GM19467 (cell line): ENCODE measurements at regions not wholly inside any gene's neighbourhood (a gene's known extent, or its start where the extent isn't known, plus 50 kb on each side); places are given as distances from the start of the nearest gene placed in this dataset.
"Not testable (repeated sequence)": the region's sequence is repeated elsewhere in the genome, so short reads cannot be mapped to it uniquely, and the experiment has no call there.

Experiments used
- ATAC-seq: cut with Tn5 transposase; IDR thresholded peaks from one replicate; pipeline ENCODE4 v1.9.1; 2021; ENCODE audit warnings: mild to moderate bottlenecking, moderate library complexity; ENCODE audit not compliant: unreplicated experiment

- no peak for ATAC-seq
These were observed 1513.3 kb downstream of the FAM181B start for GRCh38 chr11:81220146-81220895.

- no peak for ATAC-seq
These were observed 1514.0 kb downstream of the FAM181B start for GRCh38 chr11:81219661-81220060.

GRCh38 chr11:81218440-81218839 is 1515.2 kb downstream of the FAM181B start:
- no peak for ATAC-seq

GRCh38 chr11:81211050-81211449 is 1522.6 kb downstream of the FAM181B start:
- ATAC-seq: no peak

GRCh38 chr11:81207421-81208054 is 1526.1 kb downstream of the FAM181B start:
- no peak for ATAC-seq

- no peak for ATAC-seq
These were observed 1529.8 kb downstream of the FAM181B start for GRCh38 chr11:81203876-81204275.

GRCh38 chr11:81197396-81197795 is 1536.3 kb downstream of the FAM181B start:
- no peak for ATAC-seq

GRCh38 chr11:81192516-81192915 is 1541.1 kb downstream of the FAM181B start:
- ATAC-seq: no peak

GRCh38 chr11:81190546-81190945 is 1543.1 kb downstream of the FAM181B start:
- ATAC-seq: no peak

- not testable (repeated sequence) for ATAC-seq
These were observed 1546.6 kb downstream of the FAM181B start for GRCh38 chr11:81187033-81187432.

GRCh38 chr11:81174646-81175330 is 1558.9 kb downstream of the FAM181B start:
- ATAC-seq: no peak

- no peak for ATAC-seq
These were observed 1568.5 kb downstream of the FAM181B start for GRCh38 chr11:81165164-81165563.

- no peak for ATAC-seq
These were observed 1573.8 kb downstream of the FAM181B start for GRCh38 chr11:81159900-81160299.

- ATAC-seq: no peak
These were observed 1598.1 kb downstream of the FAM181B start for GRCh38 chr11:81135570-81135969.

- ATAC-seq: no peak
These were observed 1604.0 kb downstream of the FAM181B start for GRCh38 chr11:81129618-81130017.

- no peak for ATAC-seq
These were observed 1620.9 kb downstream of the FAM181B start for GRCh38 chr11:81112718-81113117.

- no peak for ATAC-seq
These were observed 1629.6 kb downstream of the FAM181B start for GRCh38 chr11:81104051-81104450.

GRCh38 chr11:81098471-81098870 is 1635.2 kb downstream of the FAM181B start:
- ATAC-seq: no peak

GRCh38 chr11:81092522-81092921 is 1641.1 kb downstream of the FAM181B start:
- ATAC-seq: no peak

GRCh38 chr11:81089242-81089641 is 1644.4 kb downstream of the FAM181B start:
- no peak for ATAC-seq

- no peak for ATAC-seq
These were observed 1639.6 kb upstream of the TENM4 start for GRCh38 chr11:81080476-81080875.

GRCh38 chr11:81072273-81072672 is 1631.4 kb upstream of the TENM4 start:
- no peak for ATAC-seq
